Activated effector memory CD4-positive, alpha-beta T cell treated with anti-CD3 and anti-CD28 coated beads, Interleukin-2, amount 50 U/mL, for 16 hours (primary cell): ENCODE measurements at regions not wholly inside any gene's neighbourhood (a gene's known extent, or its start where the extent isn't known, plus 50 kb on each side); places are given as distances from the start of the nearest gene placed in this dataset.
"Not testable (repeated sequence)": the region's sequence is repeated elsewhere in the genome, so short reads cannot be mapped to it uniquely, and the experiment has no call there.

Experiments
- DNase-seq: peaks from one replicate; pipeline ENCODE4 v3.0.0-alpha.2; 2020

- DNase-seq, result no peak
Measured at GRCh38 chr5:127133071-127133470, 59.8 kb upstream of the C5orf63 start.

DNA sequence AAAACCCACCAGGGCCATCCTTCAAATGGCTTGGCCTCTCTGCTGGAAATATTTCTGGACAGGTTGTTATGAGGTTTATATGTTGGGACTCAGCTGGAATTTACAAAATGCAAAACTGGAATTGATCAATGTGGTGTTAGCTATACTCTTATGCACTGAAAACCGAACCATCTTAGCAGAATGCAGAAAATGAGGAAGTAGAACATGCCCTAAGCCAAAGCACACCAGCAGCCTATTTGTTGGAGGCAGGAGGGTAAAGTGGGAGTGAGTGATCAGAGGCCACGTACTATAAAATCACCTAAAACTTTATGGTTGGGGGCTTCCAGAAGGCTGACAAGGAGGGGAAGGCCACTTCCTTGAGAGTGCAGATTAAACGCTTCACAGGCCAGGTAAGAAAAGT, 63.6 kb upstream of the C5orf63 start:
- no peak for DNase-seq

- no peak for DNase-seq
Measured at GRCh38 chr5:127143722-127144121, 70.4 kb upstream of the C5orf63 start.

- DNase-seq, result no peak
Measured at GRCh38 chr5:127153031-127153430, 79.7 kb upstream of the C5orf63 start.

GRCh38 chr5:127153521-127153920, 80.2 kb upstream of the C5orf63 start:
- DNase-seq, result no peak

DNA sequence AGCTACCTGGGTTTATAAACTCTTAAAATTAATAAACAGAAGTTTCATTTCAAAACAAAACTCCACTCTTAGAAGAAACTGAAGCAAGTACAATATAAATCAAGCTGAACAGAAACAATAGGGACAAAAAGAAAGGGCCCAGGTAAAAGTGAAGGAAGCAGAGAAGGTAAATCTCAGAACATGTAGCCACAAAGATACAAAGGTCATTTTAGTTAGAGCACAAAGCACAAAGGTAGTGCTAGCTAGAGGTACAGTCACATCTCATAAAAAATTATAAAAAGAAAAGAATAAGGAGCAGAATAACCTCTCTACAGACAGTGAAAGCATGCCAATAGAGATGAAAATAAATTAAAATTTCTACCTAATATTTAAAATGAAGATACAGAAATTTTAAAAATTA, 90.4 kb upstream of the C5orf63 start:
- DNase-seq, result no peak

GRCh38 chr5:127170918-127171600, 97.8 kb upstream of the C5orf63 start:
- DNase-seq, result no peak

DNA sequence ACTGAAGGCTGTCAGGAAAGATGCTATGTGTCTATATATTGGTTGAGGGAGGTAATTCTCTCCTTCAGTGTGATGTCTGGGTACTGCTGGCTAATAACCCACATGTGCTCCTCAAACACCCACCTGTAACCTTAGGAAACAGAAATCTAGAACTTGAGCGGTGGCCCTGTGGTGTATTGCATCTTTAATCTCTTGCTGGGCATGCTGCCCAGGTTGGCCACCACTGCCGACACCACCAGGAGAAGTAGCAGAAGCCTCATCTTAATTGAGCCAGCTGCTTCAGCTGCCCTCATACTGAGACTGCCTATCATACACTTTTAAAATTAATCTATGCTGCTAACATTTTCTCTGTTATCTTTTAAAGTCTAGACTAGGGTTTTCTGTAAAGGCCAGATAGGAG, 103.5 kb upstream of the C5orf63 start:
- DNase-seq, result no peak

DNA sequence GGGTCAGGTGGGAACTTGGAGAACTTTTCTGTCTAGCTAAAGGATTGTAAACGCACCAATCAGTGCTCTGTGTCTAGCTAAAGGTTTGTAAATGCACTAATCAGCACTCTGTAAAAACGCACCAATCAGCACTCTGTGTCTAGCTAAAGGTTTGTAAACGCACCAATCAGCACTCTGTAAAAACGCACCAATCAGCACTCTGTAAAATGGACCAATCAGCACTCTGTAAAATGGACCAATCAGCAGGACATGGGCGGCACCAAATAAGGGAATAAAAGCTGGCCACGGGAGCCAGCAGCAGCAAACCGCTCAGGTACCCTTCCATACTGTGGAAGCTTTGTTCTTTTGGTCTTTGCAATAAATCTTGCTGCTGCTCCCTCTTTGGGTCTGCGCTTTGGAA, 108.0 kb upstream of the MEGF10 start:
- not testable (repeated sequence) for DNase-seq

DNA sequence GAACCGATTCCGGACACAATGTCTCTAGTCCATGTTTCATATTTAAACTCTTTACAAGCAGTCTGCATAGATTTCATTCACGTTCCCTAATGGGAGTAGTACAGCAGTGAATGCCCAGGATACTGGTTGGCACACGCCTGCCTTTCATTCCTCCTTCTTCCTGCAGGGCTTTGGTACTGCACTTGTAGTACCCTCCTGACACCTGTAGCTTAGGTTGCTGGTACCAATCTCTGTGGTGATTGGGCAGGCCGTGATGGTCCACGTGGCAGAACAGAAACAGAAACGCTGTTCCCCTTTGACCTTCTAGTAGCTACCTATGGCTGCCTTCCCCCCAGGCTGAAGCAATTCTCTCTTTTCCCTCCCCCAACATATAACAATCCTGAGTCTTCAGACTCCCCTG, 107.3 kb upstream of the MEGF10 start:
- DNase-seq, result no peak

DNA sequence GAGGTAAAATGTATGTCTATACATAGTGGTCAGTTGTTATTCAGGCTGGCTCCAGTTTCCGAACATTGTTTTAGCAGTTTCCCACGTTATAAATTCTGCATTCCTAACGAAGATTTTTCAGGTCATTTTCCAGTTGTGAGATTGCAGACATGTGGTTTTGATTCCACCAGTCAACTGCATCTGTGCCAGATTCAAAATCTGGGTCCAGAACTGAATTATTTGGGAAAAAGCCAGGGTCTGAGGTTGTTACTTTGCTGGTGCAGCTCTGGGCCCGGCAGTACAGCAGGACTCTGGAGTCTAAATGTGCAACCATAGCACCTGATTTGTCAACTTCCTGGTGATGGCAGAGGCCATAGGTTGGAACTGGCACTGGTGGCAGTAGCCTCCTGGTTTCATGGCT, 105.7 kb upstream of the MEGF10 start:
- DNase-seq, result no peak

GRCh38 chr5:127186657-127187056, 103.9 kb upstream of the MEGF10 start:
- DNase-seq, result no peak

DNA sequence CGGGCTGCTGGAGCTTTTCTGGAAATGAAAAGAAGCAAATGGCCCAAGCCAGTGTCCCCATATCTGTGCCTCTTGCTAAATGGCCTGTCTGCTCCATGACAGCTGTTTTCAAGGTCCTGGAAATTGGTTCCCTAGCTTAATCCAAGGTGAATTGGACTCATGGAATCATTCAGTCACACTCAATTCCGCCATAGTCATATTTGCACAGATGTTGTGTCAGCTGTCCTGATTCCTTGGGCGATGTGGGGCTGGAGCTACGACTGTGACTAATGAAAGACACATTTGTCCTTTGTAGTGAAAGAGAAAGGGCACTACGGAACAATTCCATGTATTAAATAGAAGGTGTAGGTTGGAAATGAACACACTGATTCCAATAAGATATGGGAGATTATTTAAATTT, 102.9 kb upstream of the MEGF10 start:
- DNase-seq, result no peak

- no peak for DNase-seq
Measured at GRCh38 chr5:127192150-127192549, 98.4 kb upstream of the MEGF10 start.

DNA sequence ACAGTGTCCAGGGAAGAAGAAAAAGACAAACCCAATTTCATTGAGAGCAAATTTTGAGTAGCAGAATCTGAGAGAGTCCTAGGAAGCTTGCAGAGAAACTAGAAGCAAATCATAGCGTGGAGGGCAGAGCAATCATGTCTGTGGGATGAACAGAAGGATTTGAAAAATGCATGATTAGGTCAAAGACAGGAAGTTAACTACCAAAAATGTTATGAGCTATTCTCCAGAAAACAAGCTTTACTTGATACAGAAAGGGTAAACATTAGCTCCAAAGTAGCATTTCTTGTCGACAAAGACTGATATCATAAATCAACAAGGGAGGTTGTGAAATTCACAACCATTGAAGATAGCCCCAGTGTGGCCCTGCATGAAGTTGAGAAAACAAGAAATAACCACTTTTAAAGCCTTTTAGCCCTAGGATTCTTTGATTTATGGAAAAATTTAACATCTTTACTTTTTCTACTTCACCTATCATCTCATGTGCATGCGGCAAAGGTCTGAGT, 97.7 kb upstream of the MEGF10 start:
- no peak for DNase-seq

DNA sequence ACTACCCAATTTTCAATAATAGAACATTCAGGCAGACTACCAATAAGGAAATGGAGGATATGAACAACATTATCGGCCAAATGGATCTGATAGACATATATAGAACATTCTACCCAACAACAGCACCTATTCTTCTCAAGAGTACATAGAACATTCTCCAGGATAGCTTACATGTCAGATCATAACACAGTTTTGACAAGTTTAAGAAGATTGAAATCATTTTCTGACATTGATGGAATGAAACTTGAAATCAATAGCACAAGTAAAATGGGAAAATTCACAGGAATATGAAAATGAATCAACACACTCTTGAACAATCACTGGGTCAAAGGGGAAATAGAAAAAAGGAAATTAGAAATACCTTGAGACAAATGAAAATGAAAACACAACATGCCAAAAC, 94.6 kb upstream of the MEGF10 start:
- DNase-seq, result no peak

- not testable (repeated sequence) for DNase-seq
Measured at GRCh38 chr5:127197402-127198167, 93.0 kb upstream of the MEGF10 start.

GRCh38 chr5:127202738-127203137, 87.9 kb upstream of the MEGF10 start:
- not testable (repeated sequence) for DNase-seq

GRCh38 chr5:127203818-127204217, 86.8 kb upstream of the MEGF10 start:
- DNase-seq, result no peak

DNA sequence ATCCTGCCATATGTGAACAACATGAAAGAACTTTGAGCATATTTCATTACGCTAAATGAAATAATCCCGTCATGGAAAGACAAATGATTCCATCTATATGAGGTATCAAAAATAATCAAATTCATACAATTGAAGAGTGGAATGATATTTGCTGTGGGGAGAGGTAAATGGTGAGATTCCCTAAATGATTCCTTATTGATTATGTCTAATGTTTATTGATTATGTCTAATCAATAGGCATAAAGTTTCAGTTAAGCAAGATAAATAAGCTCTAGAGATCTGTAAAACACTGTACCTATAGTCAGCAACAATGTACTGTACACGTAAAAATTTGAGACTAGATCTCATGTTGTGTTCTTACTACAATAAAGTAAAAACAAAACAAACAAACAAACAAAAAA, 85.4 kb upstream of the MEGF10 start:
- no peak for DNase-seq

GRCh38 chr5:127206320-127207113, 84.1 kb upstream of the MEGF10 start:
- DNase-seq, result no peak

DNA sequence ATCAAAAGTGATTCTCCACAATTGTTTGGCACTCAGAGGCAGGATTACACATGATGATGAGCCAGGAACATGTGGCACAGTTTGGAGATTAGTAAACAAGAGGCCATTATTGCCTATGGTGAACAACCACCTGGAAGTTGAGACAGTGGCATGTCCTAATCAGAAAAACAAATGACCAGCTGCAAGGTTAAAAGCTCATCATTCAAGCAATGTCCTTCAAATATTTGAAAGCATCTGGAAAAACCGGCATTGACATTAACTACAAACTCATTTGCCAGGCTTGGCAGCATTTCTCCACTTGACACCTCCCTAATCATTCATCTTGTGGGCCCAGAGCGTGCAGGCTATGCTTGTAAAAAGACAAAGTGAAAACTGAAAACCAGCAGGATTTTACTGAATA, 80.6 kb upstream of the MEGF10 start:
- DNase-seq, result no peak

DNA sequence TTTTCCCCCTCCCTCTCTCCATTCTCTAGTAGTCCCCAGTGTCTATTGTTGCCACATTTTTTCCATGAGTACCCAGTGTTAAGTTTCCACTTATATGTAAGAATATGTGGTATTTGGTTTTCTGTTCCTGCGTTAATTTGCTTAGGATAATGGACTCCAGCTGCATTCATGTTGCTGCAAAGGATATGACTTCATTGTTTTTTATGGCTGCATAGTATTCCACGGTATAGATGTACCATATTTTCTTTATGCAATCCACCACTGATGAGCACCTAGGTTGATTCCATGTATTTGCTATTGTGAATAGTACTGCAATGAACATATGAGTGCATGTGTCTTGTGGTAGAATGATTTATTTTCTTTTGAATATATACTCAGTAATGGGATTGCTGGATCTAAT, 77.4 kb upstream of the MEGF10 start:
- no peak for DNase-seq

DNA sequence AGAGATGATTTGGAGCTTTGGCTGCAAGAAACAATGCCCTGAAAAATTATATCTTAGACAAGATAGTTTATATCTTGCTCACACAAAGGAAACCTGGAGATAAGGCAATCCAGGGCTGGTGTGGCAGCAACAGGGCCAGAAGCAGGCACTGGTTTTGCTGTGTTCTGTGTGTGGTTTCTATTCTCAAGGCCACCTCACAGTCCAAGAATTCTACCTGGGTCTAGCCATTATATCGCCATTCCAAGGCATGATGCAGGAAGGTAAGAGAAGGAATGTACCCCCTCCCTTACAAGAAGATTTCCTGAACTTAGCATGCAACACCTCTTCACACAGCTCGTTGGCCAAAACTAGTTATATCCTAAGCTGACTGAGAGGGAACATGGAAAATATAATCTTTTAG, 74.5 kb upstream of the MEGF10 start:
- no peak for DNase-seq
